H1 (cell line): ENCODE measurements at regions not wholly inside any gene's neighbourhood (a gene's known extent, or its start where the extent isn't known, plus 50 kb on each side); places are given as distances from the start of the nearest gene placed in this dataset.

ENCODE experiments used
- CTCF ChIA-PET: fragments of 300-600 bp; sonication (Branson Sonifier 250); formaldehyde crosslinking; loops from one replicate; lab custom pipeline; 2021; ENCODE audit not compliant: partially characterized antibody; lab: Charles Lee
- POLR2A ChIA-PET: fragments of 300-600 bp; sonication (Branson Sonifier 250); formaldehyde crosslinking; loops from one replicate; lab custom pipeline; 2021; ENCODE audit warnings: inconsistent platforms; ENCODE audit not compliant: partially characterized antibody; lab: Charles Lee
- DNase-seq, 2 experiments: peaks; one replicate each; pipeline versions ENCODE4 v3.0.0 to v3.0.0-alpha.2; 2010 to 2022; ENCODE audit warnings: low spot score in 2 of 2, low read depth in 1 of 2, mixed read lengths in 1 of 2
- FAIRE-seq: peaks from 2 replicates; lab custom pipeline; 2011; peaks lifted over from hg19 to GRCh38; lab: Jason Lieb, UNC
- H2AFZ ChIP-seq: 2 replicates; pipeline ENCODE4 v1.8.1; 2012; ENCODE audit warnings: low read length, inconsistent platforms
- H2AK5ac ChIP-seq: 2 replicates; pipeline ENCODE4 v1.6.1; 2013; ENCODE audit warnings: low read depth, low read length
- H2BK120ac ChIP-seq: replicated peaks from 2 replicates; pipeline ENCODE3; 2013; ENCODE audit warnings: low read depth, low read length, inconsistent platforms
- H2BK12ac ChIP-seq: 2 replicates; pipeline ENCODE4 v1.6.1; 2013; ENCODE audit warnings: low read depth, low read length
- H2BK15ac ChIP-seq: 2 replicates; pipeline ENCODE4 v1.6.1; 2013; ENCODE audit warnings: low read length
- H2BK20ac ChIP-seq: 2 replicates; pipeline ENCODE4 v1.6.1; 2013; ENCODE audit warnings: low read length
- H2BK5ac ChIP-seq: 2 replicates; pipeline ENCODE4 v1.6.1; 2013; ENCODE audit warnings: low read depth, low read length
- H3K14ac ChIP-seq: 2 replicates; pipeline ENCODE4 v1.6.1; 2013; ENCODE audit warnings: inconsistent platforms; ENCODE audit not compliant: insufficient read length
- H3K18ac ChIP-seq: 2 replicates; pipeline ENCODE4 v1.6.1; 2013; ENCODE audit warnings: low read length; ENCODE audit errors: extremely low read depth
- H3K23ac ChIP-seq: 2 replicates; pipeline ENCODE4 v1.6.1; 2013; ENCODE audit warnings: inconsistent platforms; ENCODE audit not compliant: insufficient read length
- H3K23me2 ChIP-seq: 2 replicates; pipeline ENCODE4 v1.6.1; 2013; ENCODE audit warnings: low read depth, low read length
- H3K27ac ChIP-seq: 2 replicates; pipeline ENCODE4 v1.6.1; 2011; ENCODE audit warnings: low read depth, low read length, inconsistent platforms
- H3K27me3 ChIP-seq, 4 experiments: replicated peaks in 1 of 4; 1 replicate in 1 of 4; 2 replicates in 3 of 4; pipeline versions ENCODE4 v1.6.1 to v1.8.1; 2011 to 2013; ENCODE audit warnings: low read length in 3 of 4, mild to moderate bottlenecking in 3 of 4, inconsistent platforms in 2 of 4, mixed read lengths in 2 of 4, moderate library complexity in 1 of 4; ENCODE audit not compliant: control insufficient read depth in 3 of 4, insufficient read depth in 3 of 4; ENCODE audit errors: extremely low read depth in 1 of 4
- H3K36me3 ChIP-seq, 4 experiments: 2 replicates each; pipeline versions ENCODE4 v1.6.1 to v1.8.1; 2011 to 2013; ENCODE audit warnings: mild to moderate bottlenecking in 4 of 4, low read length in 3 of 4, moderate library complexity in 2 of 4, control low read depth in 1 of 4, inconsistent platforms in 1 of 4; ENCODE audit not compliant: insufficient read depth in 4 of 4, control insufficient read depth in 2 of 4
- H3K4ac ChIP-seq: replicated peaks from 2 replicates; pipeline ENCODE3; 2013; ENCODE audit warnings: low read length, low read depth, mixed read lengths, inconsistent platforms; ENCODE audit not compliant: insufficient read length
- H3K4me1 ChIP-seq, 4 experiments: replicated peaks in 1 of 4; 1 replicate in 1 of 4; 2 replicates in 3 of 4; pipeline versions ENCODE4 v1.6.1 to v1.8.1; 2011 to 2013; ENCODE audit warnings: low read length in 3 of 4, inconsistent platforms in 2 of 4, mixed read lengths in 1 of 4; ENCODE audit not compliant: insufficient read depth in 4 of 4, control insufficient read depth in 3 of 4
- H3K4me2 ChIP-seq, 2 experiments: 2 replicates each; pipeline versions ENCODE4 v1.6.1 to v1.8.1; 2011 to 2013; ENCODE audit warnings: low read depth in 2 of 2, low read length in 2 of 2, control low read depth in 1 of 2, inconsistent platforms in 1 of 2, mild to moderate bottlenecking in 1 of 2; ENCODE audit not compliant: insufficient read depth in 1 of 2
- H3K4me3 ChIP-seq, 4 experiments: fragments of 200-600, 300-600 bp in 1 of 4; sonication (generic), shearing (Covaris generic), sonication (Bioruptor Twin) in 1 of 4; 2 replicates each; pipeline versions ENCODE4 v1.5.1 to v1.8.1; 2011 to 2016; ENCODE audit warnings: low read length in 4 of 4, low read depth in 3 of 4, control low read depth in 2 of 4, inconsistent platforms in 2 of 4, mild to moderate bottlenecking in 2 of 4, mixed read lengths in 1 of 4, moderate library complexity in 1 of 4; ENCODE audit not compliant: insufficient read depth in 2 of 4; ENCODE audit errors: extremely low read depth in 1 of 4
- H3K56ac ChIP-seq: replicated peaks from 2 replicates; pipeline ENCODE3; 2013; ENCODE audit warnings: low read depth, mild to moderate bottlenecking, mixed read lengths, low read length, inconsistent platforms; ENCODE audit not compliant: insufficient read length
- H3K79me1 ChIP-seq: 2 replicates; pipeline ENCODE4 v1.6.1; 2013; ENCODE audit warnings: low read depth, low read length, control low read depth
- H3K79me2 ChIP-seq, 2 experiments: 2 replicates each; pipeline versions ENCODE4 v1.6.1 to v1.8.1; 2012 to 2013; ENCODE audit warnings: low read length in 2 of 2, mild to moderate bottlenecking in 2 of 2, inconsistent platforms in 1 of 2; ENCODE audit not compliant: insufficient read depth in 2 of 2, control insufficient read depth in 1 of 2
- H3K9ac ChIP-seq, 4 experiments: replicated peaks in 1 of 4; 1 replicate in 1 of 4; 2 replicates in 3 of 4; pipeline versions ENCODE4 v1.6.1 to v1.8.1; 2011 to 2013; ENCODE audit warnings: low read depth in 3 of 4, low read length in 3 of 4, control low read depth in 2 of 4, mild to moderate bottlenecking in 2 of 4, moderate library complexity in 2 of 4, inconsistent platforms in 1 of 4; ENCODE audit errors: extremely low read depth in 1 of 4
- H3K9me3 ChIP-seq, 2 experiments: 2 replicates each; pipeline versions ENCODE4 v1.6.1 to v1.8.1; 2012 to 2013; ENCODE audit warnings: mild to moderate bottlenecking in 2 of 2, moderate library complexity in 2 of 2, control low read depth in 1 of 2, inconsistent platforms in 1 of 2, low read depth in 1 of 2, low read length in 1 of 2, mixed read lengths in 1 of 2; ENCODE audit not compliant: insufficient read depth in 2 of 2
- H4K20me1 ChIP-seq, 2 experiments: replicated peaks in 1 of 2; 2 replicates each; pipeline versions ENCODE3 to v1.8.1; 2011 to 2013; ENCODE audit warnings: inconsistent platforms in 2 of 2, low read length in 2 of 2, mild to moderate bottlenecking in 1 of 2; ENCODE audit not compliant: insufficient read depth in 2 of 2, control insufficient read depth in 1 of 2
- H4K5ac ChIP-seq: 2 replicates; pipeline ENCODE4 v1.6.1; 2013; ENCODE audit warnings: low read length, low read depth, mixed read lengths, inconsistent platforms; ENCODE audit not compliant: insufficient read length
- H4K8ac ChIP-seq: 2 replicates; pipeline ENCODE4 v1.8.0; 2013; ENCODE audit warnings: mild to moderate bottlenecking, moderate library complexity, low read length, inconsistent platforms; ENCODE audit not compliant: insufficient read depth; ENCODE audit errors: extremely low read depth
- H4K91ac ChIP-seq: replicated peaks from 2 replicates; pipeline ENCODE3; 2013; ENCODE audit warnings: low read length, mixed read lengths, inconsistent platforms; ENCODE audit not compliant: insufficient read length
- BCL11A ChIP-seq, 2 experiments: IDR thresholded peaks; one replicate each; pipeline ENCODE4 v1.6.1; 2011; ENCODE audit warnings: low read depth in 2 of 2, low read length in 2 of 2, mild to moderate bottlenecking in 2 of 2
- CHD2 ChIP-seq: IDR thresholded peaks from 2 replicates; pipeline ENCODE4 v1.6.1; 2012; ENCODE audit warnings: low read length, improper control_type of control experiment
- E2F6 ChIP-seq: IDR thresholded peaks from 2 replicates; pipeline ENCODE4 v1.6.1; 2012; ENCODE audit warnings: inconsistent platforms
- EGR1 ChIP-seq: IDR thresholded peaks from 2 replicates; pipeline ENCODE4 v1.6.1; 2011; ENCODE audit warnings: low read depth, low read length, borderline replicate concordance
- EP300 ChIP-seq, 2 experiments: IDR thresholded peaks; 1 replicate in 1 of 2; 2 replicates in 1 of 2; pipeline ENCODE4 v1.6.1; 2011 to 2012; ENCODE audit warnings: low read depth in 2 of 2, low read length in 2 of 2, mild to moderate bottlenecking in 2 of 2, borderline replicate concordance in 1 of 2, inconsistent platforms in 1 of 2, moderate library complexity in 1 of 2
- FOSL1 ChIP-seq: IDR thresholded peaks from 2 replicates; pipeline ENCODE4 v1.6.1; 2011; ENCODE audit warnings: mild to moderate bottlenecking, low read depth, low read length, moderate library complexity; ENCODE audit not compliant: insufficient read depth
- HDAC2 ChIP-seq, 2 experiments: fragments of 300-600 bp in 1 of 2; sonication (generic) in 1 of 2; IDR thresholded peaks; 2 replicates each; pipeline ENCODE4 v1.6.1; 2011 to 2012; ENCODE audit warnings: low read depth in 2 of 2, low read length in 2 of 2, mild to moderate bottlenecking in 2 of 2, moderate library complexity in 2 of 2, borderline replicate concordance in 1 of 2, inconsistent platforms in 1 of 2
- JUND ChIP-seq: IDR thresholded peaks from 2 replicates; pipeline ENCODE4 v1.6.1; 2011; ENCODE audit warnings: mild to moderate bottlenecking, improper control_type of control experiment, low read length
- KDM1A ChIP-seq: fragments of 200-600, 300-600 bp; sonication (generic); IDR thresholded peaks from 2 replicates; pipeline ENCODE4 v1.7.1; 2016; ENCODE audit warnings: mild to moderate bottlenecking, low read length, borderline replicate concordance
- MAFK ChIP-seq: IDR thresholded peaks from 2 replicates; pipeline ENCODE4 v1.6.1; 2012; ENCODE audit warnings: low read depth, mild to moderate bottlenecking, improper control_type of control experiment, low read length
- MAX ChIP-seq: IDR thresholded peaks from 2 replicates; pipeline ENCODE4 v1.6.1; 2012; ENCODE audit warnings: inconsistent platforms
- RBBP5 ChIP-seq: IDR thresholded peaks from 2 replicates; pipeline ENCODE4 v1.7.1; 2012; ENCODE audit warnings: low read depth, mild to moderate bottlenecking, inconsistent platforms, low read length, moderate library complexity, borderline replicate concordance
- RFX5 ChIP-seq: IDR thresholded peaks from 2 replicates; pipeline ENCODE4 v1.6.1; 2011; ENCODE audit warnings: low read depth, low read length, improper control_type of control experiment, borderline replicate concordance
- TAF7 ChIP-seq: optimal IDR thresholded peaks from 2 replicates; pipeline ENCODE3; 2011; ENCODE audit warnings: low read depth, mild to moderate bottlenecking, inconsistent platforms, low read length, moderate library complexity, borderline replicate concordance
- WGBS, 2 experiments: shearing (Covaris generic) in 1 of 2; methylation state at CpG; one replicate each; pipeline versions ENCODE4 v1.1.6 to v1.1.7; 2013 to 2015; ENCODE audit warnings: low lambda C conversion rate in 2 of 2, mixed read lengths in 2 of 2, inconsistent platforms in 1 of 2, low coverage in 1 of 2, missing lambda C conversion rate in 1 of 2; ENCODE audit not compliant: insufficient replicate concordance in 2 of 2, insufficient coverage in 1 of 2, insufficient read length in 1 of 2; ENCODE audit errors: extremely low coverage in 1 of 2, missing lambda C conversion rate in 1 of 2; 5-methylcytosine and 5-hydroxymethylcytosine counted together

- Histone ChIP-seq H4K20me1 (no peaks in the 10 kb centered on the region), H2AK5ac (no peak overlapping the region), H3K18ac (no peak overlapping the region), H3K4me3 (no peak overlapping the region), H2BK12ac (no peak overlapping the region), H2BK20ac (no peak overlapping the region), H3K23ac (no peak overlapping the region), H2BK15ac (no peak overlapping the region), H4K8ac (no peak overlapping the region), H2BK120ac (no peak overlapping the region), H3K9ac (no peak overlapping the region), H3K14ac (no peak overlapping the region), H3K36me3 (no peaks in the 10 kb centered on the region), H2BK5ac (no peak overlapping the region), H3K79me1 (no peaks in the 10 kb centered on the region), H3K4me1 (no peaks in the 10 kb centered on the region), H3K79me2 (no peaks in the 10 kb centered on the region), H3K27ac (no peak overlapping the region), H3K4me2 (no peak overlapping the region), H3K9me3 (no peaks in the 10 kb centered on the region), H3K56ac (no peak overlapping the region), H4K91ac (no peak overlapping the region), H3K4ac (no peak overlapping the region), H2AFZ (no peak overlapping the region), H3K23me2 (no peaks in the 10 kb centered on the region), H3K27me3 (no peaks in the 10 kb centered on the region), H4K5ac (no peak overlapping the region)
- DNase-seq (no peak), FAIRE-seq (no peak)
- WGBS, 2 experiments: 85% methylated on average over 3 of the region's 3 CpGs; no CpG with 5 or more reads in 1 of the 2 experiments
- ChIA-PET POLR2A (no interaction called here), CTCF (no interaction called here)
- TF ChIP-seq E2F6 (no peak), FOSL1 (no peak), HDAC2 (IDR thresholded peaks at IDR 0.05; ENCODE audit: borderline replicate concordance in 1 of 2, low read depth in 2 of 2, low read length in 2 of 2) (no peak), BCL11A (IDR thresholded peaks at IDR 0.05; ENCODE audit: low read depth in 2 of 2, low read length in 2 of 2) (no peak), KDM1A (no peak), RBBP5 (no peak), EGR1 (no peak), RFX5 (no peak), EP300 (IDR thresholded peaks at IDR 0.05; ENCODE audit: borderline replicate concordance in 1 of 2, low read depth in 2 of 2, low read length in 2 of 2) (no peak), MAX (no peak), TAF7 (no peak), CHD2 (no peak), JUND (no peak), MAFK (no peak)
Observed at GRCh38 chr17:12302711-12303110, 282.0 kb downstream of the MAP2K4 start.
